HepG2 (cell line): ENCODE measurements at regions not wholly inside any gene's neighbourhood (a gene's known extent, or its start where the extent isn't known, plus 50 kb on each side); places are given as distances from the start of the nearest gene placed in this dataset.

ENCODE experiments used
- ATAC-seq: fragments of 200-7000 bp; cut with Tn5 transposase; 3 replicates; pipeline ENCODE4 v1.9.1; 2020; ENCODE audit warnings: mild to moderate bottlenecking, moderate library complexity
- BruUV-seq: library from RNA; stranded (reverse); fragments of 400-500 nt; replicated peaks from 2 replicates; lab custom pipeline; 2021; lab: Mats Ljungman, UMichigan
- CTCF ChIA-PET: fragments of 300-600 bp; formaldehyde crosslinking; extraction: SDS; loops from one replicate; lab custom pipeline; 2021; ENCODE audit warnings: low total read pairs, inconsistent platforms, low intra/inter-chr PET ratio; lab: Yijun Ruan, JAX
- POLR2A ChIA-PET: fragments of 350-600 bp; sonication (Branson Sonifier 250); formaldehyde crosslinking; loops from one replicate; lab custom pipeline; 2020; ENCODE audit warnings: antibody characterized with exemption, inconsistent platforms; lab: Yijun Ruan, JAX
- DNase-seq: peaks from one replicate; pipeline ENCODE4 v3.0.0-alpha.2; 2015; ENCODE audit warnings: low spot score
- FAIRE-seq: peaks from 3 replicates; lab custom pipeline; 2011; peaks lifted over from hg19 to GRCh38; lab: Jason Lieb, UNC
- H2AFZ ChIP-seq: one replicate; pipeline ENCODE4 v1.6.1; 2011; ENCODE audit warnings: low read length, inconsistent platforms
- H3K27ac ChIP-seq: fragments of 300-600 bp; 3 replicates; pipeline ENCODE4 v1.8.0; 2011; ENCODE audit warnings: mixed run types, mild to moderate bottlenecking, mixed read lengths, low read length, inconsistent platforms; ENCODE audit not compliant: insufficient read depth; ENCODE audit errors: extremely low read length
- H3K27me3 ChIP-seq, 2 experiments: fragments of 200-600 bp in 1 of 2; 2 replicates in 1 of 2; 3 replicates in 1 of 2; pipeline versions ENCODE4 v1.6.0 to v1.8.0; 2011; ENCODE audit warnings: low read length in 2 of 2, mild to moderate bottlenecking in 2 of 2, moderate library complexity in 2 of 2, inconsistent platforms in 1 of 2; ENCODE audit not compliant: insufficient read depth in 2 of 2, control insufficient read depth in 1 of 2
- H3K36me3 ChIP-seq, 2 experiments: fragments of 200-600 bp in 1 of 2; replicated peaks in 1 of 2; 2 replicates in 1 of 2; 3 replicates in 1 of 2; pipeline versions ENCODE4 v1.5.1 to v1.8.0; 2011; ENCODE audit warnings: low read length in 2 of 2, inconsistent platforms in 1 of 2; ENCODE audit not compliant: insufficient read depth in 2 of 2, control insufficient read depth in 1 of 2
- H3K4me1 ChIP-seq: 2 replicates; pipeline ENCODE4 v1.5.1; 2012; ENCODE audit warnings: low read length, inconsistent platforms; ENCODE audit not compliant: insufficient read depth
- H3K4me2 ChIP-seq: 2 replicates; pipeline ENCODE4 v1.6.0; 2011; ENCODE audit warnings: low read depth, low read length, inconsistent platforms
- H3K4me3 ChIP-seq, 3 experiments: fragments of 200-600 bp in 1 of 3; sonication (generic), shearing (Covaris generic) in 1 of 3; replicated peaks in 1 of 3; 2 replicates each; pipeline ENCODE4 v1.5.1; 2011 to 2016; ENCODE audit warnings: low read length in 3 of 3, inconsistent platforms in 2 of 3, low read depth in 2 of 3, mild to moderate bottlenecking in 2 of 3, control low read depth in 1 of 3, mixed read lengths in 1 of 3; ENCODE audit not compliant: insufficient read depth in 1 of 3
- H3K79me2 ChIP-seq: one replicate; pipeline ENCODE4 v1.6.1; 2011; ENCODE audit warnings: low read length, inconsistent platforms; ENCODE audit not compliant: insufficient read depth
- H3K9ac ChIP-seq: 2 replicates; pipeline ENCODE4 v1.6.0; 2011; ENCODE audit warnings: mild to moderate bottlenecking, low read depth, low read length, inconsistent platforms; ENCODE audit not compliant: insufficient read depth
- H3K9me3 ChIP-seq: 2 replicates; pipeline ENCODE4 v1.5.1; 2012; ENCODE audit warnings: mild to moderate bottlenecking, low read length
- H4K20me1 ChIP-seq: 2 replicates; pipeline ENCODE4 v1.6.0; 2011; ENCODE audit warnings: inconsistent platforms, mild to moderate bottlenecking, low read length, moderate library complexity; ENCODE audit not compliant: insufficient read depth
- ARNT ChIP-seq: fragments of 450-650 bp; IDR thresholded peaks from 2 replicates; pipeline ENCODE4 v1.6.1; 2017
- ATAD3A ChIP-seq: sonication (generic); formaldehyde crosslinking; IDR thresholded peaks from 2 replicates; pipeline ENCODE4 v1.4.0; 2020; ENCODE audit warnings: missing genetic modification reagents
- ATF7 ChIP-seq, 2 experiments: fragments of 450-650 bp in 1 of 2; sonication (generic) in 1 of 2; formaldehyde crosslinking in 1 of 2; IDR thresholded peaks; 2 replicates each; pipeline versions ENCODE4 v1.4.0 to v1.6.1; 2016 to 2020; ENCODE audit warnings: antibody characterized with exemption in 1 of 2, mild to moderate bottlenecking in 1 of 2, missing genetic modification reagents in 1 of 2
- CAMTA2 ChIP-seq: sonication (generic); formaldehyde crosslinking; IDR thresholded peaks from 2 replicates; pipeline ENCODE4 v1.4.0; 2020; ENCODE audit warnings: mild to moderate bottlenecking, missing genetic modification reagents, borderline replicate concordance
- CENPBD1 ChIP-seq: sonication (generic); formaldehyde crosslinking; IDR thresholded peaks from 2 replicates; pipeline ENCODE4 v1.8.0; 2022; ENCODE audit warnings: missing genetic modification reagents, low read depth, mild to moderate bottlenecking, borderline replicate concordance
- ISX ChIP-seq: sonication (generic); formaldehyde crosslinking; conservative IDR thresholded peaks from 2 replicates; pipeline ENCODE4 v1.5.0; 2020; ENCODE audit warnings: missing genetic modification reagents
- MED13 ChIP-seq: sonication (generic); formaldehyde crosslinking; IDR thresholded peaks from 2 replicates; pipeline ENCODE4 v1.5.0; 2020; ENCODE audit warnings: missing genetic modification reagents
- NBN ChIP-seq: fragments of 450-650 bp; conservative IDR thresholded peaks from 2 replicates; pipeline ENCODE4 v1.6.1; 2017
- NFYB ChIP-seq: sonication (generic); formaldehyde crosslinking; IDR thresholded peaks from 2 replicates; pipeline ENCODE4 v1.4.0; 2020; ENCODE audit warnings: missing genetic modification reagents
- ONECUT2 ChIP-seq: sonication (generic); formaldehyde crosslinking; IDR thresholded peaks from 2 replicates; pipeline ENCODE4 v1.4.0; 2020; ENCODE audit warnings: missing genetic modification reagents
- POLR2G ChIP-seq: fragments of 200-400 bp; formaldehyde crosslinking; IDR thresholded peaks from 2 replicates; pipeline ENCODE4 v1.6.1; 2018; ENCODE audit warnings: mild to moderate bottlenecking, low read depth, low read length, moderate library complexity
- RCOR2 ChIP-seq: IDR thresholded peaks from 2 replicates; pipeline ENCODE4 v1.6.1; 2016; ENCODE audit warnings: missing biosample characterization, missing genetic modification reagents
- SKI ChIP-seq: fragments of 450-650 bp; IDR thresholded peaks from one replicate; pipeline ENCODE4 v1.6.1; 2018; ENCODE audit warnings: mild to moderate bottlenecking; ENCODE audit not compliant: partially characterized antibody
- SMYD3 ChIP-seq: sonication (generic); formaldehyde crosslinking; IDR thresholded peaks from 2 replicates; pipeline ENCODE4 v1.8.1; 2023; ENCODE audit warnings: mild to moderate bottlenecking, missing genetic modification reagents
- STAG1 ChIP-seq: sonication (generic); formaldehyde crosslinking; IDR thresholded peaks from 2 replicates; pipeline ENCODE4 v1.4.0; 2020; ENCODE audit warnings: missing genetic modification reagents
- TCF7L2 ChIP-seq: IDR thresholded peaks from 2 replicates; pipeline ENCODE4 v1.6.1; 2011; ENCODE audit warnings: mild to moderate bottlenecking, low read depth, low read length, moderate library complexity
- TMF1 ChIP-seq: sonication (generic); formaldehyde crosslinking; IDR thresholded peaks from 2 replicates; pipeline ENCODE4 v1.8.1; 2022; ENCODE audit warnings: low read depth, missing genetic modification reagents
- ZC3H13 ChIP-seq: sonication (generic); formaldehyde crosslinking; IDR thresholded peaks from 2 replicates; pipeline ENCODE4 v1.8.1; 2023; ENCODE audit warnings: mild to moderate bottlenecking, missing genetic modification reagents, moderate library complexity
- ZNF207 ChIP-seq: fragments of 450-650 bp; IDR thresholded peaks from 2 replicates; pipeline ENCODE4 v1.6.1; 2016; ENCODE audit warnings: antibody characterized with exemption, borderline replicate concordance
- ZNF224 ChIP-seq: sonication (generic); formaldehyde crosslinking; IDR thresholded peaks from 2 replicates; pipeline ENCODE4 v1.5.0; 2020; ENCODE audit warnings: mild to moderate bottlenecking, missing genetic modification reagents
- ZNF552 ChIP-seq: sonication (generic); formaldehyde crosslinking; IDR thresholded peaks from 2 replicates; pipeline ENCODE4 v1.9.0; 2022; ENCODE audit warnings: missing genetic modification reagents, mild to moderate bottlenecking, borderline replicate concordance
- ZNF557 ChIP-seq: sonication (generic); formaldehyde crosslinking; IDR thresholded peaks from 2 replicates; pipeline ENCODE4 v1.4.0; 2020; ENCODE audit warnings: missing genetic modification reagents
- ZNF619 ChIP-seq: sonication (generic); formaldehyde crosslinking; IDR thresholded peaks from 2 replicates; pipeline ENCODE4 v1.4.0; 2020; ENCODE audit warnings: mild to moderate bottlenecking, missing genetic modification reagents
- ZNF737 ChIP-seq: sonication (generic); formaldehyde crosslinking; IDR thresholded peaks from 2 replicates; pipeline ENCODE4 v1.5.0; 2020; ENCODE audit warnings: missing genetic modification reagents, mild to moderate bottlenecking, borderline replicate concordance
- in situ Hi-C: cut with HindIII; loops from 2 replicates; pipeline ENCODE4 v1.10.0; 2017; ENCODE audit warnings: low pct_unique_long_range_greater_than_20kb; ENCODE audit not compliant: extremely low pct_ligation_motif_present
- intact Hi-C: fragments of 100-400 bp; cut with micrococcal nuclease; formaldehyde crosslinking; loops from one replicate; pipeline ENCODE4 v1.10.0; 2022; ENCODE audit not compliant: unreplicated experiment
- TF ChIP-seq, protein P1 (sequence below): sonication (generic); formaldehyde crosslinking; IDR thresholded peaks from 2 replicates; pipeline ENCODE4 v1.4.0; 2020; ENCODE audit warnings: mild to moderate bottlenecking, missing genetic modification reagents

GRCh38 chr3:66789580-66790237 is 208.4 kb upstream of the KBTBD8 start (continued):
- TF ChIP-seq CAMTA2 (CRISPR knock-in tag) (no peak), ZNF207 (no peak), NBN (no peak), ZNF552 (CRISPR knock-in tag) (no peak), NFYB (CRISPR knock-in tag) (no peak), ZNF619 (CRISPR knock-in tag) (no peak)
- TF ChIP-seq, protein P1, sequence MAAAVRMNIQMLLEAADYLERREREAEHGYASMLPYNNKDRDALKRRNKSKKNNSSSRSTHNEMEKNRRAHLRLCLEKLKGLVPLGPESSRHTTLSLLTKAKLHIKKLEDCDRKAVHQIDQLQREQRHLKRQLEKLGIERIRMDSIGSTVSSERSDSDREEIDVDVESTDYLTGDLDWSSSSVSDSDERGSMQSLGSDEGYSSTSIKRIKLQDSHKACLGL, result no peak

- Histone ChIP-seq H3K27ac (no peak overlapping the region), H3K27me3 (peaks cover 0 to 7% of the 10 kb centered on the region in 2 experiments; a peak in 3 of 5 replicates), H4K20me1 (no peaks in the 10 kb centered on the region), H3K4me3 (no peak overlapping the region), H2AFZ (no peak overlapping the region), H3K79me2 (no peaks in the 10 kb centered on the region), H3K9ac (no peak overlapping the region), H3K9me3 (no peaks in the 10 kb centered on the region), H3K4me1 (no peaks in the 10 kb centered on the region), H3K36me3 (no peaks in the 10 kb centered on the region), H3K4me2 (no peak overlapping the region)
- BruUV-seq, result no TSS peak
- in situ Hi-C loops (no loop called here), intact Hi-C loops (no loop called here)
- FAIRE-seq, result no peak
- ATAC-seq, result no peak
- POLR2A ChIA-PET, result interaction anchor here (0.7 kb wide), 1 partner anchor 297 kb away, joined by 3 read pairs; no protein-coding TSS in a partner anchor
- DNase-seq, result no peak
- CTCF ChIA-PET, result no interaction called here
- TF ChIP-seq ZNF224 (CRISPR knock-in tag) (no peak), CENPBD1 (CRISPR knock-in tag) (no peak), STAG1 (no peak), ZC3H13 (CRISPR knock-in tag) (no peak), SKI (no peak), RCOR2 (CRISPR knock-in tag) (no peak), ZNF737 (CRISPR knock-in tag) (no peak), ARNT (no peak), ATF7 (IDR thresholded peaks at IDR 0.05) (no peak), ATF7 (CRISPR knock-in tag; IDR thresholded peaks at IDR 0.05) (no peak), ISX (CRISPR knock-in tag) (no peak), ZNF557 (CRISPR knock-in tag) (no peak), TMF1 (no peak), ATAD3A (no peak), ONECUT2 (CRISPR knock-in tag) (no peak), POLR2G (no peak), MED13 (CRISPR knock-in tag) (no peak), SMYD3 (no peak), TCF7L2 (no peak)
These were observed 206.0 kb upstream of the KBTBD8 start for GRCh38 chr3:66792086-66792485.
